Panc1 (cell line): ENCODE measurements at regions not wholly inside any gene's neighbourhood (a gene's known extent, or its start where the extent isn't known, plus 50 kb on each side); places are given as distances from the start of the nearest gene placed in this dataset.

ENCODE experiments used
- ATAC-seq: fragments of 200-7000 bp; cut with Tn5 transposase; 2 replicates; pipeline ENCODE4 v1.9.1; 2020; ENCODE audit warnings: mild to moderate bottlenecking, moderate library complexity
- BruUV-seq: library from RNA; stranded (reverse); fragments of 400-500 nt; replicated peaks from 2 replicates; lab custom pipeline; 2021; lab: Mats Ljungman, UMichigan
- CTCF ChIA-PET: fragments of 300-600 bp; sonication (Branson Sonifier 250); formaldehyde crosslinking; loops from one replicate; lab custom pipeline; 2022; ENCODE audit warnings: antibody characterized with exemption; lab: Charles Lee
- POLR2A ChIA-PET: fragments of 300-600 bp; sonication (Branson Sonifier 250); formaldehyde crosslinking; loops from one replicate; lab custom pipeline; 2022; ENCODE audit warnings: antibody characterized with exemption; lab: Charles Lee
- DNase-seq: peaks from one replicate; pipeline ENCODE4 v3.0.0-alpha.2; 2010; ENCODE audit warnings: low read depth, low spot score
- H3K27ac ChIP-seq: 2 replicates; pipeline ENCODE4 v1.5.1; 2011; ENCODE audit warnings: mild to moderate bottlenecking, low read length, inconsistent platforms
- H3K27me3 ChIP-seq: fragments of 200-500 bp; sonication (Bioruptor generic); 2 replicates; pipeline ENCODE4 v1.6.0; 2014; ENCODE audit warnings: low read length, inconsistent platforms; ENCODE audit not compliant: control insufficient read depth, insufficient read depth
- H3K36me3 ChIP-seq: fragments of 200-500 bp; sonication (Bioruptor generic); 2 replicates; pipeline ENCODE4 v1.5.1; 2014; ENCODE audit warnings: inconsistent platforms, mild to moderate bottlenecking, low read length, moderate library complexity; ENCODE audit not compliant: control insufficient read depth, insufficient read depth
- H3K4me1 ChIP-seq: 2 replicates; pipeline ENCODE4 v1.5.1; 2011; ENCODE audit warnings: inconsistent platforms, mild to moderate bottlenecking, low read length, moderate library complexity; ENCODE audit not compliant: control insufficient read depth, insufficient read depth
- H3K4me3 ChIP-seq, 2 experiments: 2 replicates each; pipeline ENCODE4 v1.5.1; 2011 to 2012; ENCODE audit warnings: low read depth in 2 of 2, low read length in 2 of 2, mild to moderate bottlenecking in 2 of 2, inconsistent platforms in 1 of 2, moderate library complexity in 1 of 2
- H3K9me3 ChIP-seq: fragments of 200-500 bp; sonication (Bioruptor generic); 2 replicates; pipeline ENCODE4 v1.5.1; 2014; ENCODE audit warnings: low read depth, mild to moderate bottlenecking, inconsistent platforms, low read length, moderate library complexity; ENCODE audit not compliant: control insufficient read depth, insufficient read depth
- CTCF ChIP-seq: fragments of 450-650 bp; IDR thresholded peaks from 2 replicates; pipeline ENCODE4 v1.5.1; 2017; ENCODE audit warnings: mild to moderate bottlenecking
- POLR2AphosphoS5 ChIP-seq: IDR thresholded peaks from 2 replicates; pipeline ENCODE4 v1.6.1; 2012; ENCODE audit warnings: mild to moderate bottlenecking, low read depth, low read length, moderate library complexity
- REST ChIP-seq, 2 experiments: IDR thresholded peaks; 2 replicates each; pipeline ENCODE4 v1.6.1; 2011 to 2012; ENCODE audit warnings: low read depth in 2 of 2, control low read depth in 1 of 2, low read length in 1 of 2, mild to moderate bottlenecking in 1 of 2, moderate library complexity in 1 of 2; ENCODE audit not compliant: insufficient read depth in 1 of 2
- SIN3A ChIP-seq: IDR thresholded peaks from 2 replicates; pipeline ENCODE4 v1.6.1; 2012; ENCODE audit warnings: low read depth, mild to moderate bottlenecking, low read length, moderate library complexity, borderline replicate concordance; ENCODE audit not compliant: insufficient read depth
- TCF7L2 ChIP-seq: IDR thresholded peaks from 2 replicates; pipeline ENCODE4 v1.6.1; 2011; ENCODE audit warnings: mild to moderate bottlenecking, low read depth, low read length, inconsistent platforms
- in situ Hi-C: cut with HindIII; loops from 2 replicates; pipeline ENCODE4 v1.10.0; 2016; ENCODE audit warnings: low sequenced_read_pairs, low pct_unique_long_range_greater_than_20kb
- intact Hi-C: fragments of 100-400 bp; cut with micrococcal nuclease; formaldehyde crosslinking; loops from one replicate; pipeline ENCODE4 v1.10.0; 2022; ENCODE audit not compliant: unreplicated experiment

GRCh38 chrX:5549512-5549911, 679.2 kb downstream of the NLGN4X start:
- H3K36me3 ChIP-seq = no peaks in the 10 kb centered on the region
- BruUV-seq = no TSS peak
- in situ Hi-C loops = no loop called here
- POLR2A ChIA-PET = no interaction called here
- H3K27me3 ChIP-seq = no peaks in the 10 kb centered on the region
- CTCF ChIA-PET = no interaction called here
- H3K4me1 ChIP-seq = no peaks in the 10 kb centered on the region
- no peak overlapping the region for H3K27ac ChIP-seq
- intact Hi-C loops = no loop called here
- TF ChIP-seq TCF7L2 (no peak), CTCF (no peak), POLR2AphosphoS5 (no peak), REST (IDR thresholded peaks at IDR 0.05; ENCODE audit: insufficient read depth in 1 of 2, low read depth in 2 of 2, low read length in 1 of 2) (no peak), SIN3A (no peak)
- H3K9me3 ChIP-seq = no peaks in the 10 kb centered on the region
- H3K4me3 ChIP-seq = no peak overlapping the region
- DNase-seq (no peak), ATAC-seq (no peak)

- no peak overlapping the region for H3K27ac ChIP-seq
- CTCF ChIA-PET = no interaction called here
- H3K27me3 ChIP-seq = no peaks in the 10 kb centered on the region
- DNase-seq = no peak
- in situ Hi-C loops = no loop called here
- intact Hi-C loops = no loop called here
- no peaks in the 10 kb centered on the region for H3K9me3 ChIP-seq
- H3K4me1 ChIP-seq = no peaks in the 10 kb centered on the region
- no peak overlapping the region for H3K4me3 ChIP-seq
- H3K36me3 ChIP-seq = no peaks in the 10 kb centered on the region
- ATAC-seq = no peak
- BruUV-seq = no TSS peak
- TF ChIP-seq POLR2AphosphoS5 (no peak), CTCF (no peak), TCF7L2 (no peak), REST (IDR thresholded peaks at IDR 0.05; ENCODE audit: insufficient read depth in 1 of 2, low read depth in 2 of 2, low read length in 1 of 2) (no peak)
- POLR2A ChIA-PET = no interaction called here
Observed at GRCh38 chrX:5537098-5537497, 691.6 kb downstream of the NLGN4X start.
